Heart right ventricle (tissue), 16 donors: ENCODE measurements at regions not wholly inside any gene's neighbourhood (a gene's known extent, or its start where the extent isn't known, plus 50 kb on each side); places are given as distances from the start of the nearest gene placed in this dataset.
"Not testable (repeated sequence)": the region's sequence is repeated elsewhere in the genome, so short reads cannot be mapped to it uniquely, and the experiment has no call there.

Source experiments
- ATAC-seq, 8 donors: fragments of 200-7000 bp; cut with Tn5 transposase; one replicate each; pipeline ENCODE4 v1.9.1; 2020; ENCODE audit warnings: mild to moderate bottlenecking in 8 of 8, moderate library complexity in 8 of 8, moderate number of reproducible peaks in 1 of 8
- DNase-seq, 2 donors: peaks; one replicate each; pipeline ENCODE4 v3.0.0-alpha.2; 2020
- H3K27ac ChIP-seq, 10 donors: fragments of 200-600 bp; sonication (generic) in 2 of 10; one replicate each; pipeline versions ENCODE4 v1.5.0 to v1.8.0; 2020 to 2022; ENCODE audit warnings: mild to moderate bottlenecking in 3 of 10
- H3K27me3 ChIP-seq, 7 donors: fragments of 200-600 bp; one replicate each; pipeline ENCODE4 v1.8.0; 2021 to 2022; ENCODE audit warnings: mild to moderate bottlenecking in 2 of 7
- H3K36me3 ChIP-seq, 9 donors: fragments of 200-600 bp; sonication (generic) in 1 of 9; one replicate each; pipeline versions ENCODE4 v1.5.0 to v1.8.0; 2020 to 2022; ENCODE audit warnings: mild to moderate bottlenecking in 2 of 9
- H3K4me1 ChIP-seq, 9 donors: fragments of 200-600 bp; sonication (generic) in 1 of 9; one replicate each; pipeline versions ENCODE4 v1.5.0 to v1.8.0; 2020 to 2022; ENCODE audit warnings: mild to moderate bottlenecking in 4 of 9
- H3K4me3 ChIP-seq, 10 donors: fragments of 200-600 bp; sonication (generic) in 2 of 10; one replicate each; pipeline versions ENCODE4 v1.5.0 to v1.8.0; 2020 to 2022; ENCODE audit warnings: mild to moderate bottlenecking in 7 of 10, moderate library complexity in 2 of 10
- H3K9me3 ChIP-seq, 11 donors: fragments of 200-600 bp in 10 of 11; sonication (generic) in 2 of 11; one replicate each; pipeline versions ENCODE4 v1.5.0 to v1.8.0; 2013 to 2022; ENCODE audit warnings: mild to moderate bottlenecking in 2 of 11, control low read depth in 1 of 11, moderate library complexity in 1 of 11
- CTCF ChIP-seq, 9 donors: fragments of 200-600 bp; sonication (generic) in 2 of 9; IDR thresholded peaks; one replicate each; pipeline versions ENCODE4 v1.5.0 to v1.8.0; 2021 to 2022; ENCODE audit warnings: antibody characterized with exemption in 9 of 9, mild to moderate bottlenecking in 5 of 9, moderate library complexity in 1 of 9
- WGBS, 2 donors: extraction: QIAGEN DNeasy Blood & Tissue Kit; methylation state at CpG; one replicate each; pipeline ENCODE4 v1.1.7; 2013; ENCODE audit warnings: inconsistent platforms in 1 of 2; 5-methylcytosine and 5-hydroxymethylcytosine counted together
- intact Hi-C, 10 donors: fragments of 100-400 bp; cut with DNase I; formaldehyde crosslinking; loops; one replicate each; pipeline versions ENCODE4 v1.11.1 to v1.14.2; 2022
- donor health status: Arrhythmogenic right ventricular cardiomyopathy.
- donor health status: ischemic (EF 13 %, LVEDD 7.1; RV severe dilation, severe dysfunction).
- donor health status: healthy with polysubstance abuse.
- donor health status: DM: no; HTN: yes; CAD: no.
- donor health status: DM: no; HTN: no; CAD: no.
- donor health status: ischemic (EF 25% LVEDD 6.9; RV normal size, moderate dysfunction).
- donor health status: ischemic (EF 25% LVEDD 5.7; RV mildly dilated, moderate dysfunction).
- donor health status: healthy.
- donor health status: DM: yes; HTN: yes; CAD: no.
- donor health status: Ischemic cardiomyopathy.
- donor health status: ischemic (EF 35%, LVEDD 5.7; RV mildly dilated, moderate dysfunction).
- donor health status: nonischemic (EF 11% LVEDD 7.7; RV severe dilation, severe dysfunction).
- donor health status: DM: yes; HTN: yes; CAD: no.
- donor health status: PGD.
- donor health status: ischemic (EF 29% LVEDD 5.4; RV normal size, mild dysfunction).
- donor health status: nonischemic (EF 23%, LVEDD 6.1; RV moderate dilation, normal function).

GRCh38 chr3:59499954-59500353 lies 450.1 kb upstream of the CFAP20DC start:
- Histone ChIP-seq H3K4me1 (no peaks in the 10 kb centered on the region), H3K27ac (no peak overlapping the region), H3K9me3 (peaks cover 0 to 4% (median 0%) of the 10 kb centered on the region in 11 donors), H3K36me3 (no peaks in the 10 kb centered on the region), H3K27me3 (no peaks in the 10 kb centered on the region), H3K4me3 (no peak overlapping the region)
- intact Hi-C loops = no loop called here
- no peak for DNase-seq
- ATAC-seq = no peak
- WGBS, 2 donors = 85 to 88% methylated on average over 4 of the region's 4 CpGs
- no peak for TF ChIP-seq CTCF (IDR thresholded peaks at IDR 0.05)

GRCh38 chr3:59499000-59499399 lies 449.2 kb upstream of the CFAP20DC start:
- Histone ChIP-seq H3K9me3 (peaks cover 0 to 4% (median 0%) of the 10 kb centered on the region in 11 donors), H3K27ac (no peak overlapping the region), H3K27me3 (no peaks in the 10 kb centered on the region), H3K36me3 (no peaks in the 10 kb centered on the region), H3K4me3 (no peak overlapping the region), H3K4me1 (no peaks in the 10 kb centered on the region)
- intact Hi-C loops = no loop called here
- DNase-seq (no peak), ATAC-seq (no peak)
- WGBS, 2 donors = 88 to 92% methylated on average over 15 of the region's 15 CpGs
- TF ChIP-seq CTCF (IDR thresholded peaks at IDR 0.05) = no peak

GRCh38 chr3:59496250-59496649 lies 446.4 kb upstream of the CFAP20DC start:
- Histone ChIP-seq H3K9me3 (no peaks in the 10 kb centered on the region), H3K4me1 (no peaks in the 10 kb centered on the region), H3K27ac (no peak overlapping the region), H3K27me3 (no peaks in the 10 kb centered on the region), H3K36me3 (no peaks in the 10 kb centered on the region), H3K4me3 (no peak overlapping the region)
- DNase-seq (no peak), ATAC-seq (no peak)
- intact Hi-C loops = no loop called here
- WGBS, 2 donors = 91% methylated on average over 5 of the region's 5 CpGs
- no peak for TF ChIP-seq CTCF (IDR thresholded peaks at IDR 0.05)

- ATAC-seq, H3K27me3 ChIP-seq, H3K9me3 ChIP-seq, H3K4me1 ChIP-seq, DNase-seq, H3K36me3 ChIP-seq, H3K27ac ChIP-seq, intact Hi-C loops, H3K4me3 ChIP-seq: not testable (repeated sequence)
- WGBS, 2 donors = 79% methylated on average over 1 of the region's 1 CpG
Measured at GRCh38 chr3:59494969-59495368, 445.1 kb upstream of the CFAP20DC start.

GRCh38 chr3:59486520-59486919 lies 436.7 kb upstream of the CFAP20DC start:
- Histone ChIP-seq H3K27me3 (no peaks in the 10 kb centered on the region), H3K4me1 (peaks cover 0 to 12% (median 0%) of the 10 kb centered on the region in 9 donors), H3K27ac (peak overlapping the region in 3 of 10 donors; percentile 7 to 43 (median 31)), H3K4me3 (no peak overlapping the region), H3K9me3 (no peaks in the 10 kb centered on the region), H3K36me3 (no peaks in the 10 kb centered on the region)
- WGBS, 2 donors = 22 to 24% methylated on average over 3 of the region's 3 CpGs
- TF ChIP-seq CTCF (IDR thresholded peaks at IDR 0.05) = no peak
- peak in 1 of 2 donors; percentile 17 for DNase-seq
- peak in 6 of 8 donors; percentile 73 to 91 (median 81) for ATAC-seq
- intact Hi-C loops = no loop called here
